ENCODE measurements at regions not wholly inside any gene's neighbourhood (a gene's known extent, or its start where the extent isn't known, plus 50 kb on each side); places are given as distances from the start of the nearest gene placed in this dataset.

GRCh38 chr14:101077481-101078074, 174.1 kb upstream of the RTL1 start:
- FAIRE-seq (no peak), DNase-seq (ENCODE audit: insufficient read length) (no peak)
- no peak for TF ChIP-seq POLR2AphosphoS5 (IDR thresholded peaks at IDR 0.05; ENCODE audit: low read depth, low read length)
- TF ChIP-seq POLR2A (IDR thresholded peaks at IDR 0.05; ENCODE audit: low read depth, low read length) = no peak
- TF ChIP-seq TAF1 (IDR thresholded peaks at IDR 0.05; ENCODE audit: borderline replicate concordance, low read depth, low read length) = no peak

- TF ChIP-seq POLR2AphosphoS5 (IDR thresholded peaks at IDR 0.05; ENCODE audit: low read depth, low read length) = no peak
- no peak for TF ChIP-seq POLR2A (IDR thresholded peaks at IDR 0.05; ENCODE audit: low read depth, low read length)
- no peak for TF ChIP-seq TAF1 (IDR thresholded peaks at IDR 0.05; ENCODE audit: borderline replicate concordance, low read depth, low read length)
- DNase-seq (ENCODE audit: insufficient read length) (no peak), FAIRE-seq (no peak)
Measured at GRCh38 chr14:101078170-101078891, 174.8 kb upstream of the RTL1 start.

GRCh38 chr14:101078892-101079221, 175.3 kb upstream of the RTL1 start:
- no peak for TF ChIP-seq POLR2AphosphoS5 (IDR thresholded peaks at IDR 0.05; ENCODE audit: low read depth, low read length)
- FAIRE-seq (no peak), DNase-seq (ENCODE audit: insufficient read length) (no peak)

- no peak for TF ChIP-seq POLR2AphosphoS5 (IDR thresholded peaks at IDR 0.05; ENCODE audit: low read depth, low read length)
- TF ChIP-seq POLR2A (IDR thresholded peaks at IDR 0.05; ENCODE audit: low read depth, low read length) = no peak
- no peak for TF ChIP-seq TAF1 (IDR thresholded peaks at IDR 0.05; ENCODE audit: borderline replicate concordance, low read depth, low read length)
- FAIRE-seq (no peak), DNase-seq (ENCODE audit: insufficient read length) (no peak)
Measured at GRCh38 chr14:101080922-101081593, 177.5 kb upstream of the RTL1 start.

GRCh38 chr14:101082036-101082435, 178.5 kb upstream of the RTL1 start:
- FAIRE-seq (no peak), DNase-seq (ENCODE audit: insufficient read length) (no peak)
- TF ChIP-seq POLR2AphosphoS5 (IDR thresholded peaks at IDR 0.05; ENCODE audit: low read depth, low read length) (no peak), TAF1 (IDR thresholded peaks at IDR 0.05; ENCODE audit: borderline replicate concordance, low read depth, low read length) (no peak), POLR2A (IDR thresholded peaks at IDR 0.05; ENCODE audit: low read depth, low read length) (no peak)

- TF ChIP-seq POLR2A (IDR thresholded peaks at IDR 0.05; ENCODE audit: low read depth, low read length) (no peak), TAF1 (IDR thresholded peaks at IDR 0.05; ENCODE audit: borderline replicate concordance, low read depth, low read length) (no peak), POLR2AphosphoS5 (IDR thresholded peaks at IDR 0.05; ENCODE audit: low read depth, low read length) (no peak)
- DNase-seq (ENCODE audit: insufficient read length) (no peak), FAIRE-seq (no peak)
Measured at GRCh38 chr14:101082436-101083384, 179.2 kb upstream of the RTL1 start.

GRCh38 chr14:101083564-101084435, 180.3 kb upstream of the RTL1 start:
- DNase-seq (ENCODE audit: insufficient read length) (no peak), FAIRE-seq (no peak)
- TF ChIP-seq TAF1 (IDR thresholded peaks at IDR 0.05; ENCODE audit: borderline replicate concordance, low read depth, low read length) = no peak
- TF ChIP-seq POLR2AphosphoS5 (IDR thresholded peaks at IDR 0.05; ENCODE audit: low read depth, low read length) = no peak

GRCh38 chr14:101084436-101084826, 180.9 kb upstream of the RTL1 start:
- no peak for FAIRE-seq
- no peak for DNase-seq (ENCODE audit: insufficient read length)
- TF ChIP-seq POLR2A (IDR thresholded peaks at IDR 0.05; ENCODE audit: low read depth, low read length) (no peak), TAF1 (IDR thresholded peaks at IDR 0.05; ENCODE audit: borderline replicate concordance, low read depth, low read length) (no peak), POLR2AphosphoS5 (IDR thresholded peaks at IDR 0.05; ENCODE audit: low read depth, low read length) (no peak)

- no peak for FAIRE-seq
- no peak for DNase-seq (ENCODE audit: insufficient read length)
- TF ChIP-seq POLR2A (IDR thresholded peaks at IDR 0.05; ENCODE audit: low read depth, low read length) (no peak), POLR2AphosphoS5 (IDR thresholded peaks at IDR 0.05; ENCODE audit: low read depth, low read length) (no peak), TAF1 (IDR thresholded peaks at IDR 0.05; ENCODE audit: borderline replicate concordance, low read depth, low read length) (no peak)
Measured at GRCh38 chr14:101086926-101087325, 183.4 kb upstream of the RTL1 start.

- no peak for FAIRE-seq
- DNase-seq (ENCODE audit: insufficient read length) = no peak
- TF ChIP-seq POLR2A (IDR thresholded peaks at IDR 0.05; ENCODE audit: low read depth, low read length) (no peak), POLR2AphosphoS5 (IDR thresholded peaks at IDR 0.05; ENCODE audit: low read depth, low read length) (no peak), TAF1 (IDR thresholded peaks at IDR 0.05; ENCODE audit: borderline replicate concordance, low read depth, low read length) (no peak)
Measured at GRCh38 chr14:101087614-101088394, 184.3 kb upstream of the RTL1 start.

Data from GM12892 (cell line).